Left forelimb (tissue), 1 donor: ENCODE measurements at regions not wholly inside any gene's neighbourhood (a gene's known extent, or its start where the extent isn't known, plus 50 kb on each side); places are given as distances from the start of the nearest gene placed in this dataset.

ENCODE experiments used
- DNase-seq: peaks from one replicate; pipeline ENCODE4 v3.0.0-alpha.2; 2018; ENCODE audit warnings: low spot score

- DNase-seq, result no peak
Observed at GRCh38 chr6:92371211-92372208, 1047.8 kb downstream of the EPHA7 start.

- DNase-seq, result no peak
Observed at GRCh38 chr6:92369309-92369708, 1050.0 kb downstream of the EPHA7 start.

- no peak for DNase-seq
Observed at GRCh38 chr6:92364948-92365541, 1054.3 kb downstream of the EPHA7 start.

GRCh38 chr6:92363111-92363510 lies 1056.2 kb downstream of the EPHA7 start:
- no peak for DNase-seq

GRCh38 chr6:92362404-92362803 lies 1057.0 kb downstream of the EPHA7 start:
- DNase-seq, result no peak

- DNase-seq, result no peak
Observed at GRCh38 chr6:92361990-92362389, 1057.4 kb downstream of the EPHA7 start.

GRCh38 chr6:92354270-92354829 lies 1065.0 kb downstream of the EPHA7 start:
- DNase-seq, result no peak

GRCh38 chr6:92352130-92352529 lies 1067.2 kb downstream of the EPHA7 start:
- no peak for DNase-seq

- no peak for DNase-seq
Observed at GRCh38 chr6:92341201-92341600, 1078.2 kb downstream of the EPHA7 start.

GRCh38 chr6:92339936-92340640 lies 1079.3 kb downstream of the EPHA7 start:
- no peak for DNase-seq

- DNase-seq, result no peak
Observed at GRCh38 chr6:92337571-92337970, 1081.8 kb downstream of the EPHA7 start.

- no peak for DNase-seq
Observed at GRCh38 chr6:92329208-92329847, 1090.0 kb downstream of the EPHA7 start.

- no peak for DNase-seq
Observed at GRCh38 chr6:92315312-92315711, 1104.0 kb downstream of the EPHA7 start.

GRCh38 chr6:92297101-92297500 lies 1122.3 kb downstream of the EPHA7 start:
- DNase-seq, result no peak

- DNase-seq, result no peak
Observed at GRCh38 chr6:92292067-92292466, 1127.3 kb downstream of the EPHA7 start.

- DNase-seq, result no peak
Observed at GRCh38 chr6:92289831-92290230, 1129.5 kb downstream of the EPHA7 start.

GRCh38 chr6:92281571-92282076 lies 1137.7 kb downstream of the EPHA7 start:
- DNase-seq, result no peak

- no peak for DNase-seq
Observed at GRCh38 chr6:92275150-92275549, 1144.2 kb downstream of the EPHA7 start.

- no peak for DNase-seq
Observed at GRCh38 chr6:92274588-92274987, 1144.8 kb downstream of the EPHA7 start.

- no peak for DNase-seq
Observed at GRCh38 chr6:92273694-92274093, 1145.7 kb downstream of the EPHA7 start.

- DNase-seq, result no peak
Observed at GRCh38 chr6:92271091-92271490, 1148.3 kb downstream of the EPHA7 start.

GRCh38 chr6:92270365-92270764 lies 1149.0 kb downstream of the EPHA7 start:
- DNase-seq, result no peak
